T47D (cell line): ENCODE measurements at regions not wholly inside any gene's neighbourhood (a gene's known extent, or its start where the extent isn't known, plus 50 kb on each side); places are given as distances from the start of the nearest gene placed in this dataset.
"Not testable (repeated sequence)": the region's sequence is repeated elsewhere in the genome, so short reads cannot be mapped to it uniquely, and the experiment has no call there.

Source experiments
- DNase-seq, 2 experiments: peaks; one replicate each; pipeline versions ENCODE4 v3.0.0 to v3.0.0-alpha.2; 2011 to 2012; ENCODE audit warnings: low read depth in 1 of 2, low spot score in 1 of 2
- JUND ChIP-seq: IDR thresholded peaks from 2 replicates; pipeline ENCODE4 v1.6.1; 2012; ENCODE audit warnings: low read depth
- in situ Hi-C: cut with HindIII; loops from 2 replicates; pipeline ENCODE4 v1.10.0; 2016; ENCODE audit warnings: low sequenced_read_pairs, low pct_unique_long_range_greater_than_20kb

DNA sequence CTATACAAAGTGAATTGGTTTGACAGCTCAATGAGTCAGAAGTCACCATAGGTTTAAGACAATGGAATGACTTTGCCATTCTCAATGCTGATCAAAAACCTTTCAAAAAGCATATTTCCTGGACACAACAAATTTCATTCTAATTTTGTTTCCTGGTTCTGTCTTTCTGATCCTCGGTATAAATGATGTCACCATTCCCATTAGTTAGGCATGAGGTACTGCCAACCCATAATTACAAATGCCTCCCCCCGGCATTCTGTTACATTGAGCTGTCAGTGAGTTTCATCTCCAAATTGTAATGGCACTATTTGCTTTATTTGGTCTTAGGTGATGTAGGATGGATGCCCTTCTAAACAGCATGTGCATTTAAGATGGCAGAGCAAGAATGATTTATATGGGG lies 81.7 kb upstream of the NFE2L3 start:
- TF ChIP-seq JUND: no peak
- DNase-seq: no peak
- in situ Hi-C loops: loop anchor here (10.0 kb wide), 1 partner anchor 225 kb away; the partner anchor contains the start of gene SNX10

GRCh38 chr7:26071622-26072456 lies 80.2 kb upstream of the NFE2L3 start:
- TF ChIP-seq JUND: no peak
- DNase-seq: no peak
- in situ Hi-C loops: loop anchor here (10.0 kb wide), 1 partner anchor 223 kb away; the partner anchor contains the start of gene SNX10

GRCh38 chr7:26073041-26073440 lies 79.0 kb upstream of the NFE2L3 start:
- no peak for TF ChIP-seq JUND
- in situ Hi-C loops: loop anchor here (10.0 kb wide), 1 partner anchor 222 kb away; the partner anchor contains the start of gene SNX10
- DNase-seq: no peak

GRCh38 chr7:26074919-26075318 lies 77.1 kb upstream of the NFE2L3 start:
- in situ Hi-C loops: loop anchor here (10.0 kb wide), 1 partner anchor 220 kb away; the partner anchor contains the start of gene SNX10
- TF ChIP-seq JUND: no peak
- DNase-seq: no peak

- DNase-seq: no peak
- TF ChIP-seq JUND: no peak
- in situ Hi-C loops: loop anchor here (10.0 kb wide), 1 partner anchor 218 kb away; the partner anchor contains the start of gene SNX10
Measured at GRCh38 chr7:26076691-26077090, 75.3 kb upstream of the NFE2L3 start.

- in situ Hi-C loops: loop anchor here (10.0 kb wide), 1 partner anchor 216 kb away; the partner anchor contains the start of gene SNX10
Measured at GRCh38 chr7:26078437-26079336, 73.3 kb upstream of the NFE2L3 start.

GRCh38 chr7:26081638-26082037 lies 70.4 kb upstream of the NFE2L3 start:
- no peak for TF ChIP-seq JUND
- in situ Hi-C loops: no loop called here
- peak in 1 of 2 experiments; percentile 52 for DNase-seq

More at GRCh38 chr7:26078437-26079336, 73.3 kb upstream of the NFE2L3 start:
- DNase-seq: peak; percentile 55 to 80
- TF ChIP-seq JUND: no peak

- TF ChIP-seq JUND: no peak
- DNase-seq: peak in 1 of 2 experiments; percentile 28
- in situ Hi-C loops: no loop called here
Measured at GRCh38 chr7:26083113-26083512, 68.9 kb upstream of the NFE2L3 start.

DNA sequence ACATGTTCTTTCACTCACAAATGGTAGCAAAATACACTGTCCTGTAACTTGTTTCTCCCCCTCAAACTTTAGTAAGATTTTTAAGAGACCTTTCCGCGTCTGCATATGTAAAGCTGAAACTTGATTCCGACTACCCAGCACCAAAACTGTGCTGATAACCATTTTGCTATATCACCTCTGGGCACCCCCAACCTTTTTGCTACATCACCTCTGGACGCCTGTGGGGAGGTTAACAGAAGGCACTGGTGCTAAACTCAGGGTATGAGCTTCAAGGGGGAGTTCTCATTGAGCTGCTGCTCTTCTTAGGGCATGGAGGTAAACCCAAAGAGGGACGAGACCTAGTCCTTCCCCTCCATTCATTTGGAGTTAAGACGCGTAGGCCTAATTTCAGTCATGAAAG lies 67.6 kb upstream of the NFE2L3 start:
- no peak for DNase-seq
- TF ChIP-seq JUND: no peak
- in situ Hi-C loops: no loop called here

- in situ Hi-C loops: no loop called here
- DNase-seq: no peak
- no peak for TF ChIP-seq JUND
Measured at GRCh38 chr7:26085771-26086170, 66.2 kb upstream of the NFE2L3 start.

DNA sequence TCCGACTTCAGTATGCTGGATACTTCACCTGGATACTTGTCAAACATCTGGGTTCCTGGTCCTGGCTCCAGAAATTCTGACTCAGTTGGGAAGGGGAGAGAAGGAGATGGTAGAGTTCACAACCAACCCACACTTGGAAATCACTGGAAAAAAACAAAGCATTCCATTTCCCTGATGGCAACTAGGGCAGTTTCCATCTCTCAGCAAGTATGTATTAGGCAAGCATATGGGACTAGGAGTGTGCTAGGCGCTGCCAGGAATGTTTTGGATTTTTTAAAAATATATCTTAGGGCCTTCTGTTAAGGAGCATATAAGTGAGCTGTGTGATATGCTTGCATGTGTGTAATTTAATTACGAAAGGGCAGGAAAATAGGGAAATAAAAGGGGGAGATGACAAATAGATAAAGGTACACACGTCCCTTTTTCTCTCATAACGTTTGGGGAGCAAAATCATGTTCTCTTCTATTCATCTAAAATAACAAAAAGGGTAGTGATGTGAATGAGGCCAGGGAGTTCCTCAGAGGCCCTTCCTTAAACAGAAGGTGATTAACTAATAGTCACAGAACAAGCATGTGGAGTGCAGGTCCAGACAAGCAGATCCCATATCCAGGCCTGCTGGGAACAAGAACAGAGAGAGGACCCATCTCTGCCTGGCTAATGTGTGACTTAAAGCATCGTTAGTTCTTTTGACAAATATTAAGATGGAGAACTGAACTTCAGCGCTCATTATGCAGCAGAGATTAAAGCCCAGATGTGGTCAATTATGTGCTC lies 64.5 kb upstream of the NFE2L3 start:
- DNase-seq: no peak
- in situ Hi-C loops: no loop called here
- TF ChIP-seq JUND: no peak

- DNase-seq, in situ Hi-C loops: not testable (repeated sequence)
Measured at GRCh38 chr7:26089469-26089868, 62.5 kb upstream of the NFE2L3 start.
